Fibroblast of skin of right quadriceps (primary cell): ENCODE measurements at regions not wholly inside any gene's neighbourhood (a gene's known extent, or its start where the extent isn't known, plus 50 kb on each side); places are given as distances from the start of the nearest gene placed in this dataset.
"Not testable (repeated sequence)": the region's sequence is repeated elsewhere in the genome, so short reads cannot be mapped to it uniquely, and the experiment has no call there.

Source experiments
- DNase-seq: peaks from one replicate; pipeline ENCODE4 v3.0.0-alpha.2; 2013

DNA sequence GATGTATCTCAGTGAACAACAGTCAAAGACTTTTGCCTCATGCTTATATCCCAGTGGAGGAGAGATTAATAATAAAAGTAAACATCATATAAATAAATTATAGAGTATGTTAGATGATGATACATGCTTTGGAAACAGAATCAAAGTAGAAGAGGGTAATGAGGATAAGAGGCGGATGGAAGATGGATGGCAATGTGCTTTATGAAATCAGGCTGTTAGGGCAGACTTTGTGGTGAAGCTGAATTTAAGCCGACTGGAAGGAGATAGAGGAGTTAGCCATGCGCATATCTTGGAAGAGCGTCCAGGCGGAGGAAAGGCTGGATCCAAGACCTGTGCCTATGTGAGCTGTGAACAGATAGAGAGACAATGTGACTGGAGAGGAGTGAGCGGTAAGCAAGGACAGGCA is 74.9 kb upstream of the GUCY1A1 start:
- no peak for DNase-seq

DNA sequence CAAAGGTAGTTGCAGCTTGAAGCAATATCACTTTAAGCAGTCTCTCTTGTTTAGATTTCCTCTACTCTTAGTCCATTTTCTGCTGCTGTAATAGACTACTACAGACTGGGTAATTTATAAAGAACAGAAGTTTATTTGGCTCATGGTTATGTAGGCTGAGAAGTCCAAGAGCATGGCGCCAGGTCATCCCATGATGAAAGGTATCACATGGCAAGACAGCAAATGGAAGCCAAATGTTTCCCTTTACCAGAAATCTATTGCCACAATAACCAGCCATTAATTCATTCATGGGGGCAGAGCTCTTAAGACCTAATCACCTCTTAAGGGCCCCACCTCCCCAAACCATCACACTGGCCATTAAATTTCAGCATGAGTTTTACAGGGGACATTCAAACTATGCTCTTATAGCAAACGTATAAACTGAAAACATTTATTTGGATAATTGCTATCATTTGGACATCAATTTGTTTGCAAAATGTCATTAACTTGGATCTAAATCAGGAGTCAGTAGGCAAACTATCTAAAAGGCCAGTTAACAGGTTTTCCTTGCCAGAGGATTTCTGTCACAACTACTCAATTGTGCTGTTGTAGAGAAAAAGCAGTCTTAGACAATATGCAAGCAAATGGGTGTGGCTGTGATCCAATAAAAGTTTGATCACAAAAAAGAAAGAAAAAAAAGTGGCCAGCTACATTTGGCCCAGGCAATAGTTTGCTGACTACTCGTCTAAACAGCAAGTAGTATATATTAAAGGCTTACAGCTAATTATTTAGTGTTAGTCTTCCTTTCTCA is 75.7 kb upstream of the GUCY1A1 start:
- DNase-seq = no peak

DNA sequence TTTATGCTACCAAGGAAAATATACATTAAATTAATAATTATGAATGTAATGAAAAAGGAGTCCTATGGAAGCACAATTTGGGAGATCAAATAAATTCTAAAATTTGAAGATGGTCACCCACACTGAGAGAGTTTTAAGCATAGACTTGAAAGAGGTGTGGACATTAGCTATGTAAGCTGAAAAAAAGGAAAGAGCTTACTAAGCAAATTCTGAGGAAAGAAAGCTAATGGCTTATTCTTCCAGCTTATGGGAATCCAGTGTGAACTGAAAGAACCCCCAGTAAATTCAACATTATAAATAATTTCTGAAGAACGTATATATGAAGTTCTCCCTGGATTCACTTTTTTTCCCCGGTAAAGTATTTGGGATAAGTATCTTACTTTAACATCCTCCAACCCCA is 78.2 kb upstream of the GUCY1A1 start:
- DNase-seq = no peak

DNA sequence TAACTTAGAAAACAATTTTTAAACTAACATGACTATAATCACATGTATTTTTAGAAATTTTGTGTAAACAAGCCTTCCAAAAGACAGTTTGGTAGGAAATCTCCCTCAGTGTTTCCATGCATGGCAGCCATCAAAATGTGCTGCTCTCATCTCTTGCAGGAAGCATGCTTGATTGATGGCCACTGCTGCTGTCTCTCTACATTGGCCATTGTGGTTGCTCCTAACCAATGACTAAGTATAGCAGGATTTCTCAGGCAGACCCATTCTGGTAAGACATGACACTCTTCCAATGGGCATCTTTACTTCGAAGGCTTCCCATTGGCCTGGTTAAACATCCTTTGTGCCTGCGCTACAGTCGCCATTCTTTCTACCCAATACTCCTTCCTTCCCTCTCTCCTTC is 78.9 kb upstream of the GUCY1A1 start:
- DNase-seq = no peak

DNA sequence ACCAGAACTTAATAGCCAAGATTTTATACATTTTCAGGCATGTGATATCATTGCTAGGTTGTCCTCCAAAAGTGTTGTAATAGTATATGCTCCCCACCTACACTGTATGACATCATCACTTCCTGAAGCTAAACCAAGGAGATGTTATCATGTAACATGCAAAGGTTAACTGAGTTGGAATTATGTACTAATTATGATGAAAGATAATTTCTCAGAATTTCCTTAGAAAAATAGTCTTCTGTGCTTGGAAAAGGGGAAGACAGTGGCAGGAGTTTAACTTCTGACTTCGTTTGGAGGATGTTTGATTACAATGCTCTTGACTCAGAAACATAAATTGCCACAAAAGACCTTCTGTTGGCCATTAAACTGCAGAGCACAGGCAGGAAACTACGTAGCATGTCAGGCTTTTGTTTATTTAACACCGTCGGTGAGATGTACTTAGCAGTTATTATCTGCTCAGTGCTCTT is 83.6 kb upstream of the GUCY1A1 start:
- DNase-seq = peak; percentile 86

- DNase-seq = no peak
Measured at GRCh38 chr4:155582041-155582440, 84.6 kb upstream of the GUCY1A1 start.

DNA sequence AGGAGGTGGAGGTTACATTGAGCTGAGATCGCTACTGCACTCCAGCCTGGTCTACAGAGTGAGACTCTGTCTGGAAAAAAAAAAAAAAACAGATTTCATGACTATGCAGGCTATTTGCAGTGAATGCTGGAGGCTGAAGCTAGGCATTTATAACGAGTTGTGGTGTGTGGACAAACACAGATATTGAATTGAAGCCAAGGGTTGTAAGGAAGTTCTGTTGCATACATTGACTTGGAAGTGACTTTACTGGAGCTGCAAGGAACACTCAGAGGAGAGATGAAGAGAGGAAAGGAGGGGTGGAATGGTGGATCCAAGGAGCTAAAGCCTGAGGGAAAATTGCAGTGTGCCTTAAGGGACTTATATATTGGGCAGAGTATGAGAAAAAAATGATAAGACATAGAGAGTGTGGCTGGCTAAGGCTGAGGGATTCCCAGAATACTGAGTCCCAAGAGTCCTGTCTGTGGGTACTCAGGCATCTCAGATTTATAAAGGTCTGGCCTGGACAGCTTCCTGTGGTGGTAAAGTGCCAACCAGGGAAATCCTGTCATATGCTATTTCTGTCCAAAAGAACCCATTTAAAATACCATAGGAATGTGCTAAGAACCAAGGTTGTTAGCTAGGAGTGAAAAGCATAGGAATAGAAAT is 87.8 kb upstream of the GUCY1A1 start:
- peak; percentile 75 for DNase-seq

- DNase-seq = no peak
Measured at GRCh38 chr4:155578219-155578618, 88.4 kb upstream of the GUCY1A1 start.

GRCh38 chr4:155574329-155574728 is 92.3 kb upstream of the GUCY1A1 start:
- not testable (repeated sequence) for DNase-seq

- DNase-seq = no peak
Measured at GRCh38 chr4:155573126-155573525, 93.5 kb upstream of the GUCY1A1 start.

DNA sequence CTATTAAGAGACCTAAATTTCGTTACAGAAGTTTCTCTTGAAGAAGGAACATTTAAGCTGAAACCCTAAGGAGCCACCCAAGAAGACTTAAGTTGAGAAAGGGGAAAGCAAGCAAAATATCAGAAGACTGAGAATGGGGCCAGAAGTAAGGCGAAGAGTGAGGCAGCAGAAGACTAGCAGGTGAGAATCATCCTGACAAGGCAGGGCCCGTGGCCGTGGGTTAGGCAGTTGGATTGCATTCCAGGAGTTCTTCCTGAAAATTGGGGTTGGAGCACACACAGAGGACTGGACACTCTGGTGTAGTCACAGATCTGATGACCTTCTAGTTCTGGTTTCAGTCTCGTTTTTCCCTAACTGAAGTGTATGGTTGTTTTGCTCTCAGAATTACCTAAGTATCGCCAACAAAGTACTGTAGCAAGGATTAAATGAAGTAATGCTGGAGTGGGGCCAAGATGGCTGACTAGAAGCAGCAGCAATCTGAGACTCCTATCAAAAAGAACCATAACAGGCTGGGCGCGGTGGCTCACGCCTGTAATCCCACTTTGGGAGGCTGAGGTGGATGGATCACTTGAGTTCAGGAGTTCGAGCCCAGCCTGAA is 94.4 kb upstream of the GUCY1A1 start:
- peak; percentile 3 for DNase-seq

DNA sequence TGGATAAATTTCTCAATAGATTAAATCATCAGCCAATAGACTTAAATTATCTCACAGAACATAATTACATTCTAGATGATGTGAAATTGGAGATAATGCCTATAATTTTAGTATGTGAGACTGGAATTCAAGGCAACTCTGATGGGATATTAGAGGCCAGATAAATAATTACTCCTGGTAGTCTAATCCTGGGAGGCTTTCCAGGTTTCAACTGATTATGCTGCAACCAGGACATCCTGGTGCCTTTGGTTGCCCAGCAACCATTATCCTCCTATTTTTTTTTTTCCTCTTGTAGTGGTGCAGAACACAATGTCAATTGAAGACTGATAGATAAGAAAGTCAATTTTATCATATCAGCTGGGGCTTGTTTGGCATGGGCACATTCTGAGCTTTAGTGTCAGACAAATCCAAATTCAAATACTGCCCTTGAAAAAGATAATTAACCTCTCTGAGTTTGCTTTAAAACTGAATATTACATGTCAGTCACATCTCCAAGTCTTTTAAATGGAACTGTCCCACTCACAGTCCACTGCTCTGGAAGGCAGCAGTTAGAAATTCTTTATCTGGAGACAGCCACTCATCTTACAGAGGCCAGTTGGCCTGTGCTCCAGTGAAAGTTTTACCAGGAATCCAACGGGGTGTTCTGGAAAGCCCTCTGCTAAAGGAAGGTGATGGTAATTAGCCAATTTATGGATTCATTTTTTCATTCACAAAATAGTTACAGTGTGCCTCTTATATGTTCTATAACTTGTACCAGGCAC is 95.3 kb upstream of the GUCY1A1 start:
- DNase-seq = no peak

- DNase-seq = no peak
Measured at GRCh38 chr4:155570661-155571060, 96.0 kb upstream of the GUCY1A1 start.

DNA sequence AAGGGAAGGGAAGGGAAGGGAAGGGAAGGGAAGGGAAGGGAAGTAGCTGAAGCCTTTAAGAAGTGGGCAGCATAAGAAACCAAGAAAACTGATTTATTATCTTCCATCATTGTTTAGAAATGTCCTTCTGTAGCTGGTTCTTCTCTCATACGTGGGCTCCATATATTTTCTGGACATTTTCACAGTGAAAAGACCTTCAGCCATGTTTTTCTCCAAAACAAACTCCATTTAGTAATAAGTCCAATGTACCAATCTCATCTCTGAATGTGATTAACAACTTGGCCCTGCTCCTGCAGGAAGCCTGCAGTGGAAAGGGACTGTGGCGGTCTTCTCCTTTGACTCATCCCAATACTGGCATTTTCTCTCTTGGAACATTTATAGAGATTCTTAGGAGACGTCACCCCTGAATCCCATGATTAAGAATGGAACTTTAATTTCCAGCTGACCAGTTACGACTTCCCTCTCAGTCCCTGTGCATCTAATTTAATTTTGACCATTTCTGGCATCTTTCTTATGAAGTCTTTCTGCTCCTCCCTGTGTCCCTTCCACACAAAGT is 96.6 kb upstream of the GUCY1A1 start:
- peak; percentile 69 for DNase-seq

- no peak for DNase-seq
Measured at GRCh38 chr4:155569471-155569870, 97.2 kb upstream of the GUCY1A1 start.

DNA sequence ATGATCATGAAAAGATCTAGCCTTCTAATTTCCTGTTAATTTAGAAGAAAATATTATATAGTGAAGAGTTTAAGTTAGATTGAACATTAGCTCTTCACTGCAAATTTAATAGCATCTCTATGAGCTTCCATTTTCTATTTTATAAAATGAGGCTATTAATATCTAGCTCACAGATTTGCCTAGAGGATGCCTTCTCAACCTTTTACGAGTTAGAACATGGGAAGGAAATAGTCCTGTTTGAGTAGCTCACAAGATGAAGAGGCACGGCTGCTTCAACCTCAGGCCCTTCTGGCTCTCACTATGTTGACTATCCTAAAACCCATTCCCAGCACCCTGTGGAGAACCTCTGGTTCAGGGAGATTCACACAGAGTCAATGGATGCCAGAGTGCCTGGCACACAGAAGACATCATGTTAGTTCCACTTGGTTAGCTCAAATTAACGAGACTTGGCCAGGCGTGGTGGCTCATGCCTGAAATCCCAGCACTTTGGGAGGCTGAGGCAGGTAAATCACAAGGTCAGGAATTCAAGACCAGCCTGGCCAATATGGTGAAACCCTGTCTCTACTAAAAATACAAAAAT is 97.9 kb upstream of the GUCY1A1 start:
- no peak for DNase-seq

- DNase-seq = peak; percentile 19
Measured at GRCh38 chr4:155566354-155566753, 100.3 kb upstream of the GUCY1A1 start.

- DNase-seq = no peak
Measured at GRCh38 chr4:155565776-155566175, 100.9 kb upstream of the GUCY1A1 start.

- no peak for DNase-seq
Measured at GRCh38 chr4:155565330-155565729, 101.3 kb upstream of the GUCY1A1 start.

DNA sequence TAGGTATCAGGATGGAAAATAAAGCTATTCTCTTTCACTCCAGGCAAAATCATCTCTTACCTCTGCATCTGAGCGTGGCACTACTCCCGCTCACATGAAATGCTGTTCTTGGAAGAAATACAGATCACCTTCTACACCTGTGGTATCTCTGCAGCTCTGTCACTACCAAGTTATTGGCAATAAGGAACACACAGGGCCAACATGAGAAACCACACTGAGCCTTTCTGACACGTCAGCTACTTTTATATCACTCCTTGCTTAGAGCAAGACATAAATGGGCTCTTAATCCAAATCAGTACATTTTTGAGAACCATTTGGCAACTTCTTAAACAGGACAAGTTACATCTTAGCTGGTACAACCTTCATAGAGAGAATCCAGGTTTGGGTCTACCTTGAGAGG is 101.8 kb upstream of the GUCY1A1 start:
- DNase-seq = no peak

GRCh38 chr4:155564086-155564485 is 102.6 kb upstream of the GUCY1A1 start:
- DNase-seq = no peak

GRCh38 chr4:155559915-155560314 is 106.7 kb upstream of the GUCY1A1 start:
- peak; percentile 34 for DNase-seq

DNA sequence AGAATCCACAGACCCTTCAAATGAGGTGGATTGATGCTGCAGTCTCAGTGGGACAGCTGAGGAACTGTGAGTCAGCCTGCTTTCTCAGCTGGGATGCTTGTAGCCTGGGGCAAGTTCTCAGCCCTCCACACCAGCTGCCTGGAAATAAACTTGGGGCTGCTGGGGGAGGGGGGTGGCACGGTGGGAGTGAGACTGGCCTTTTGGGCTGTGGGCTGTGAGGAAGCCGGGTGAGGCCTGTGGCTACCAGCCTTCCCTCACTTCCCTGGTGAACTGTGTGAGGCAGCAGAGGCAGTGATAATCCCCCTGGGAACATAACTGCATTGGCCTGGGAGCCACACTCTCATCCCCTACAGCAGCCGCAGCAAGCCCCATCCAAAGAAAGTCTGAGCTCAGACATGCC is 114.5 kb upstream of the GUCY1A1 start:
- DNase-seq = peak; percentile 43
